ENCODE measurements at regions not wholly inside any gene's neighbourhood (a gene's known extent, or its start where the extent isn't known, plus 50 kb on each side); places are given as distances from the start of the nearest gene placed in this dataset.

DNA sequence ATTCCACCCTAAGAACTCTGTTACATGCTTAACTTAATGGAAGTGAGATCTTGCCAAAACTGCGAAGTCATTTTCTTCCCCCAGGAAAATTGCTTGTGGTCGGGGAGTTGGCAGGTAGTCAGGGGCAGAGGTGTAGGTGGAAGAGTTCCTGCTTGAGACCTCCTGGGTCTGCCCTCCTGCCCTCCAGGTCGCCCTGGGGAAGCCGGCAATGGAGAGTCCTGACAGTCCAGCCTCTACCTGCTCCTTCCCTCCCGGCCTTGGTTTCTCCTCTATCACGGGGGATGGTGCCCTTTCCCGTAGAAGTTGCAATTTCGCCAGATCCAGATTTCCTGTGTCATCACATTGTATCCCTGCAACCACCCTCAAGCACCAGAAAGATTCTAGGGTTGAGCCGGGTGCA, 463.8 kb downstream of the MATN1 start:
- DNase-seq = no peak

DNA sequence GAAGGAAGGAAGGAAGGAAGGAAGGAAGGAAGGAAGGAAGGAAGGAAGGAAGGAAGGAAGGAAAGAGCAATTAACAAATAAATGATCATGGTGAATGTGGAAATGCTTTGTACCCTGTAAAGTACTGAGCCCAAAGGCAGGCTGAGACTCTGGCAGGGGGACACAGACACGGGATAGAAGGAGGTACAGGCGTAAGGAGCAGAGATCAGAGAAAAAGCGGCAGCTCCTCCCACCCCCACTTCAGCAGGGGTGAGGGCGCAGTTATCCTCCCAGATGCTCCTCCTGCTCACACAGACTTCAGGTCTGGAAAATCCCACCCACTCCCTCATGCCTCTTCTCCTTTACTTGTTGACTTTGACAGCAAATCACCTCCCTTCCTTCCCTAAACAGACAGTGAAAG, 464.5 kb downstream of the MATN1 start:
- DNase-seq = no peak

DNA sequence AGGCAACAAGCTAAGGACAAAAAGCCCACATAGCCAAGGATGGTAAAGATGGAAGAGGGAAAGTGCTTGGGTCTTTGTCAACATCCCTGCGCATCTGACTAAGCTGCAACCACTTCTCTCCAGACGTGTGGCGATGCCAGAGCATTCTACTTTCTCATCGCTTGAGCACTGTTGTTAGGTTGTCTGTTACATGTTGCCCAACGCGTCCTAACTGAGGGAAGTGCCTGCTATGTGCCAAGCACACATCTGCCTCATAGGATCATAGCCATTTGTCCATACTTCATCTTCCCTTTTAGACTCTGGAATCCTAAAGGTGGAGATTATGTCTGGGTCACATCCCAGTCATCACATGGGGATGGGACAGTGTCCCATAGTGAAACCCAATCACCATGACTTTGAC, 464.9 kb downstream of the MATN1 start:
- DNase-seq = no peak

DNA sequence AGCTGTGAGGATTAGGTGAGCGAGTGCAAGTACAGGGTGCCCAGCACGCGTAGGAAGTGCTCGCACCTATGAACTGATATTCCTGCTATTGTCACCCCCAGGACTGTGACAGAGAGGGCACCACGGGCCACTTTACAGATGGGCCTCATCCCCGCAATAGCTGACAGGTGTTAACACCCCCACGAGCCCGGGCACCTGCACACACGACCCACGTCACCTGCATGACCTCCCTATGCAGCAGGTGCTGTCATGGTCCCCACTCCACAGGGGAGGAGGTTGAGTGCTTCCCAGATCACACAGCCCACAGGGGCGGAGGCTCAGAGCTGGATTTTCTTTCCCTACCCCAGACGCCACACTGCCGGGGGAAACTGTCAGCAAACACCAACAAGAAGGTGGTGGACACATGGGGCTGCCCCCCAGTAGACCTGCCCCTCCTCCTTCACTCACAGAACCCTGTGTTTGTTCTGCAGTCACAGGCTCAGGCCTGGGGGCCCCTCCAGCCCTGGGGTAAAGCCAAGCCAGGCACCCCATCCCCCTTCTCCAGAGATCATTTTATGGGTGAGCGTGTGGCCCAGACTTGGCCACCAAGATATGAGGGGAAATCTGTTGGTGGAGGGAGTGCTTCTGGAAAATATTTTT, 465.5 kb downstream of the MATN1 start:
- DNase-seq = peak in 2 of 3 experiments; percentile 7 to 8

DNA sequence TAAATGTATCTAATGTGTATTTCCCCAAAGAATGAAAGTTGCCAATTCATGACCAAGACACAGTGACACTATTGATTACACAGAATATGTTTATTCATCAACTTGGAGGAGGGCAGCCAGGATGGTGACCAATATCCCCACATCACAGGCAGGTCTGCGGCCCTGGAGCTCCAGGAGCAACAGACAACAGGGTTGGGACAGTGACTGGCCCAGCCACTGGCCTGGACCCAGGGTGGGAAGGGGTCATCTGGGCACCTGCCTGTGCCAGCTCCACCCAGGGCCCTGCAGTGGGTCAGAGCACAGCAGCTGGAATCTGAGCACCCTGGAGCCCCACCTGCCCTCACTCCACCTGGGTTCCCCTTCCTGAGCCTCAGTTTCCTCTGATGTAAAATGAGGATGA, 466.1 kb downstream of the MATN1 start:
- DNase-seq = no peak

DNA sequence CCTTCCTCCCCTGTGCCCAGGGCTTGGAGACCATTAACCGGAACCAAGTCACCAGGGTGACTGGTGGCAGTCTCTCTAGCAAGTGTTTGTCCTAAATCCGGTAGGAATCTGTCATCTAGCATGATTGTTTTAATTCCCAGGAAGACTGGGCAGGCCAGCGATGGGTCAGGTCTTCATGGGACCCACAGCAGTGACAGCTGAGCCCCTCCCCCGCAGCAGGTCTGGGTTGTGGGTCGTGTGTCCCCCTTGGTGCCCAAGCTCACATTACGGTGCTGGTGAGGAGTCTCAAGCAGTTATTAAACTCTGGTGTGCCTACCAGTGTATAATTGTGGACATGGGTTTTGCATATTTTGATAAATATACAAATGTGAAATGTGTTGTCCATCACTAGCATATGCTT, 466.5 kb downstream of the MATN1 start:
- no peak for DNase-seq

DNA sequence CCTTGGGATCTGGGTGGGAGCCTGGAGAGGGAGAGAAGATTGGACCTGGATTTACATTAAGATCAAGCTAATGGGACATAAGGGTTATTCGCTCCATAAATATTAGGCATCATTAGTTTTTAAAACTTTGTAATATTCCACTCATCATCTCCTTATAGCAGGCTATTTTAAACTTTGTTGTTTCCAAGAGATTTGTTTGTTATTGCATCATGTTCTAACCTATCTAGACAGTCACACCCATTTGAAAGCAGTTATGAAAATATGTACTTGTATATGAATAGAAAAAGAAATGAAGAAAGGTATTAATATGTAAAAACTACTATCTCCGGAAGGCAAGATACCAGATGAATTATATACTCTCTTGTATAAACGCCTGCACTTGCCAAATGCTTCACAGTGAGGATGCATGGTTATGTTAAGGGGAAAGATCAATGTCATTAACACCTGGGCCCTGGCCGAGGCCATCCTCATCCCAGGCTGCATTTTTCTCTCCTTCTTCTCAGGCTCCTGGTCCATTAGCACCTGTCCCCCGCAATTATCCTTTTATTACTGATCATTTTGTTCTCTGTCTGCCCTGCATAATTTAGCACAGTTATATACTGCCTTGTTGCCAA, 468.2 kb downstream of the MATN1 start:
- peak in 1 of 3 experiments; percentile 56 for DNase-seq

DNA sequence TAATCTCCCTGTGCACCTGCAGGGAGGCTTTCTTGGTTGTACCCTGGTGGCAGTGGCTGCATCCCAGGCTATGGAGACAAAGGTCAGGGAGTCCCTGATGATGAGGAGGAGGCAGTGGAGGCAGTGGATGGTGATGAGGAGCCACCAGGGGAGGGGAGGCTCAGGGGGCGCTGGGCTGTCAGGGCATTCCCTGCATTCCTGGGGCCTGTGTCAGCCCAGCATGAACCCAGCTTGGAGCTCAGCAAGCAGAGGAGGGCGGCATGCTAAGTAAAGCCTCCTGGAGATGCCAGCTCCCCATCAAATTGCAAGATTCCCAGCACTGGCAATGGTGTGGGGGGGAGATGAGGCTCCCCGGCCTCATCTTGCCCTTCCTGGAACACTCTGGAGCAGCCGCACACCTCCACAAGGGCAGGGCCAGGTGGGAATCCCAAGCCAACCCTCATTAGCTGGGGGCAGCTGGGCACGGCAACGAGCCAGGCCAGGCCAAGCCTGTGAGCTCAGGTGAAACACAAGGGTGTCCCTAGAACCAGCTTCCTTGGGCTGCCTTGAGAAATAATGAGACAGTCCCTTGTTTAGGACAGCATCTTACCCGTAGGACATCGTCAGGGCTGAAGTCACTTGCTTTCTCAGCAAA, 469.5 kb downstream of the MATN1 start:
- no peak for DNase-seq

DNA sequence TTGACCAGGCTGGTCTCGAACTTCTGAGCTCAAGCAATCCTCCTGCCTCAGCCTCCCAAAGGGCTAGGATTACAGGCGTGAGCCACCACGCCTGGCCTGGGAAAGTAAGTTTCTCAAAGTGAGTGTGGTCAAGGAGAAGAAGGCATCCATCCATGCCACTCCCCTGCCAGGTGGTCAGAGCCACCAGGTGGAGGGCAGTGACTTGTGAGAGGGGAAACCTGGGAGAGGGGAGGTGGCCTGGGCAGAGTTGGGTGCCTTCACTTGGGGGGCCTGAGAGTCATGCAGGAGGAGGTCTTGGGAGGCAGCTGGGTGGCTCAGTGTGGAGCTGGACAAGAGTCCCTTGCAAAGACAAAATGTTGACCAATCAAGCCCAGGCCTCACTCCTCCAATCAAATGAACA, 470.0 kb downstream of the MATN1 start:
- no peak for DNase-seq

DNA sequence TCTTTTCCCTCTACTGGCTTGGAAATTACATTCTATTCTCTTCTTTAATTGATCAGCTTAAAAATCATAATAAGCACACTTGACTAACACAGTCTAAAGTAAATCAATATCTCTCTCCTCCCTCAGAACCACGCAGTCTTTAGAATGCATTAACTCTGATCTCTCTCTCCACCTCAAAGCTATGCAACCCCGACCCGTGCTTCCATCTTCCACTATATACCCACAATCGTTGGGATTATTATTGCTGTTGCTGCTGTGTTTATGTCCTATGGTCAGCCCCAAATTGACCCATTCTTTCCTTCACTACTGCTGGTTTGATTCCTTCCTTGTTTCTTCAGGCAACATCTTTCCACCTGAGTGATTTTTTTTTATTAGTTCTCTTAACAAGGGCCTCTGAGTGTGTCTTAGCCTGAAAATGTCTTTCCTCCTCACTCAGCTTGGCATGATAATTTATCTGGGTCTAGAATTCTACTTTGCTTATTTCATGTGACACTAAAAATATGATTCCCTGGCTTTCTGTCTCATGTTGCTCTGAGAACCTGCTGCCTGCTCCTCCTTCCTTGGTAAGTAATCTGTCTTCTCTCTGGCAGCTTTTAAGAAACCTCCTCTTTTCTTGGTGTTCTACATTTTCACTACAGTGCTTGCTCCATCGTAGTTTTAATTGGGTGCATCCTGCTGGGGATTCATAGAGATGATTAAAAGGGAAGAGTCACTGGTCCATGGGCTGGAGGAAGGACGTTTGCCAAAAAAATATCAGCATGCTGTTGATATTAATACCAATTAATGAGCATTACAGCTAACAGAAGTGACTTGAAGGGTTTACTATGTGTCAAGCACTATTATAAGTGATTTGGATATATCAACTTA, 472.2 kb downstream of the MATN1 start:
- peak in 1 of 3 experiments; percentile 22 for DNase-seq

DNA sequence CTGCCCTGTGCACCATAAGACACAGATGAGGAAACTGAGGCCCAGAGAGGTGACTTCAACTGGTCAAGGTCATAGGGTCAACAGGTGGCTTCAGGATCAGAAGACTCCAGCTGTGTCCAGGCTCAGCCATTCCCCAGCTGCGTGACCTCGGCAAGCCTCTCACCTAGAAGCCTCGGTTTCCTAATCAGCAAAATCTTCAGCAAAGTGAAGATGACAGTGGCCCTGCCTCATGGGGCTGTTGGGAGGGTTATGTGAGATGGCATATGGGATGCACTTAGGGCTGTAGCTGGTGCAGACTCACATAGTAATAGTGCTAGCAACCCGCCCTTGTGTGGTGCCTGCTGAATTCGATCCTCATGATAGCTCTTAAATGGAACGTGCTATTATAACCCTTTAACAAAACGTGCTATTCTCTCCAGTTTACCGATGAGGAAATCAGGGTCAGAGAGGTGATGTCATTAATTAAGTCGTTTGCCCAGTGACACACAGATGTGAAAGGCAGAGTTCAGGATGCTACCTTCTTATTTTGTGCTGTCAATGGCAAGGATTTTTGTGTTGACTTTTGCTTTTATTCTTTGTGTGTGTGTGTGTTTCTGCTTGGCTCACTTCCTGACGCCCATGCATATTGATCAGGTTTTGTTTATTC, 472.9 kb downstream of the MATN1 start:
- DNase-seq = peak in 1 of 3 experiments; percentile 53

DNA sequence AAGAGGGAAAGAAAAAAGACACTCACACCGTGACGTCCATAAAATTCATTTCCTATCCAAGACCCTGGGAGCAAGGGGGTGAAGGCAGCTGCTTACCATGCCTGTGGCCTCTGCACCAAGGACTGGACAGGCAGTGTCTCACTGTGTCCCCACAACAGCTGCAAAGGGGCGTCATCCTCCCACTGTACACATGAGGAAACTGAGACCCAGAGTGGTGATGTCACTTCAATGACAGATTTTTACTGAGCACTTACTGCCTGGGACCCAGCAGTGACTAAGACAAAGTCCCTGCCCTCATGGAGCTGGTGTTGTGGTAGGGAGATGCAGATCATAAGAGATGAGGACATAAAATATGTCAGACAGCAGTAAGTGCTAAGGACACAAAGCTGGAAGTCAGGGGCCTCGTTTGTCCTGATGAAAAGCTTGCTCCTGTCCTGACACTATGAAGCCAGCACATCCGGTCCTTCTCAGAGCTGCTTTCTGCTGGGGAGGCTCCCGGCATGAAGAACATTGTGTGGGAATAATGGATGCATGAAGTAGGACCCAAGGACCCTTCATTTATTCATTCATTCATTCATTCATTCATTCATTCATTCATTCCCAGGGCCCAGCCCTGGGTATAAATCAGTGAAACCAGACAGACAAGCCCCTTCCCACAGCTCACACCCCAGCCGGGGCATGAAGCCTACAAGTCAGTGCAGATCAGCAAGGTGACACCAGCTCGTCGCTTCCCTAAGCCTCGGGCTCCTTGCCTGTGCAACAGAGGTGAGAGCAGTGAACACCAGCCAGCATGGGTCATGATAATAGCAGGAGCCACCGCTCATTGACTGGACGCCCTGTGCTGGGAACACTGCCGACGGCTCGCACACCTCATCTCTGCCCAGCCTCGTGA, 473.7 kb downstream of the MATN1 start:
- peak in 1 of 3 experiments; percentile 5 for DNase-seq

DNA sequence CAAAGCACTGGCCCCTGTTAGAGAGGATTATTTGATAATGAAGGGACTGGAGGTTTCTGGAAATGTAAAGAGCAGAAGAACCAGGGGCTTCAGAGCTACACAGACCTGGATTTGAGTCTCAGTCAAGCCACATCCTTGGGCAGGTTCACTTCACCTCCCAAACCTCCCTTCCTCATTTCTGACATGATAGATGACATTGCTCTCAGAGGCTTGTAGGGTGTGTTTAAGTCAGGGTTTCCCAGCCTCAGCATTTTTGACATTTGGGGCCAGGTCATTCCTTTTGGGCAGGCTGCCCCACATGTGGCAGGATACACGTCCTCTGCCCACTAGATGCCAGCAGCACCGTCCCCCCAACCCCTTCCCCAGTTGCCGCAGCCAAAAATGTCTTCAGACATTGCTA, 474.6 kb downstream of the MATN1 start:
- no peak for DNase-seq

DNA sequence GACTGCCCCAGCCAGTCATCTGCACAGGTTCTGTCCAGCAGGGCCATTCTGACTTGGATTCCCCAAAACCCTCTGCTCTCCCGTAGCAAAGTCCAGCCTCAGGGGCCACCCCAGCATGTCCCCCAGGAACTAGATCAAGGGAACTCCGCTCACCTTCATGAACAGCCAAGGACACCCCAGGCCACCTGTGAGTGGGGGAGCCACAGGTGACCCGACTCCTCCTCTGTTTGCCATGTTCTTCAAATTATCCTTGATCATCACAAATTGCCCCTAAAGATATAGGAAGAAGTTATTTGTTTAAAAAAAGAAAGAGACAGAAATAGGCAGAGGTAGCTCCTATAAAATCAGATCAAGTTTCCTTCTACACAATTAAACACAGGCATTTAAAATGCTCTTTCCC, 475.0 kb downstream of the MATN1 start:
- no peak for DNase-seq

DNA sequence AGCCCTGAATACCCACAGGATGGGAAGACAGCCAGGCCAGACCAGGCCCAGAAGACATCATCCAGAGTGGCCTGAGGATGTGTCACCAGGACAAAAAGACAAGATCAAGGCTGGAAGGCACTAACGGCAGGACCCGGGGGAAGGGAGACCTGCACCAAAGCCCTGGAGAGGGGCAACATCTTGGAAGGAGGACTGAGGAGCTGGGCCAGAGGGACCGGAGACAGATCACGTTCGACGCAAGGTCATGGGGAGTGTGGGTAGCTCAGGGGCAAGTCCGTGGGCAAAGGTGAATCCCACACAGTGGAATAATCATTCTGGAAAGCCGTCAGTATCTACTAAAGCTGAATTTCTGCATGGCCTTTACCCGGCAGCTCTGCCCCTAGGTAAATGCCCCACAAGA, 478.6 kb downstream of the MATN1 start:
- DNase-seq = no peak

DNA sequence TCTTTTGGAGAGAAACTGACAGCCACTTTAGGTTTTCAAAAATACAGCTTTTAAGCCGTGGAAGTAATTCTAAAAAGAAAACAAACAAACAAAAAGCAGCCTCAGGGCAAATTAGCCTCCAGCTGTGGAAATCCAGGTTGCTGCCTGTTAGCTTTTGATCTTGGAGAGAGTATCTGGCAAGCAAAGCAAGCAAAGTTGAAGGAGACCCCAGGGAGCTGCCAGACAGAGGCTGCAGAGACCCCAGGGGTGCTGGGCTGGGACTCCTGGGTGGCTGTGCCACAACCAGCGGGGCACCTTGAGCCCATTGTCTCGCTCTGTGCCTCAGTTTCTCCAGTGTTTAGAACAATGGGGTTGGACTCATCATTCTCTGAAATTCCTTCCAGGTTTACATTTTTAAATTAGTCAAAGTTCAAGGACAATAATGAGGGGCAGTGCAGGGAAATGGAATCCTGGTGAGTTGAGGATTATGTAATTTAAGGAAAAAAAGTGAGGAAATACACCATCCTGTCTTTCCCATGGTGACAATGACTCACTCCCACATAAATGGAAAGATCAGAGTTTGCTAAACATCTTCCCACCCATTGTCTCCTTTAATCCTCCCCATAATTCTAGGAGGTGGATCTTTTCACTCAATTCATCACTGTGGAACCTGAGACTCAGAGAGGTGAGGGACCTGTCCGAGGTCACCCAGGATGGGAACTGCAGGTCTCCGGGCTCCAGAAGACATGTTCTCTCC, 480.5 kb downstream of the MATN1 start:
- DNase-seq = peak in 1 of 3 experiments; percentile 59

DNA sequence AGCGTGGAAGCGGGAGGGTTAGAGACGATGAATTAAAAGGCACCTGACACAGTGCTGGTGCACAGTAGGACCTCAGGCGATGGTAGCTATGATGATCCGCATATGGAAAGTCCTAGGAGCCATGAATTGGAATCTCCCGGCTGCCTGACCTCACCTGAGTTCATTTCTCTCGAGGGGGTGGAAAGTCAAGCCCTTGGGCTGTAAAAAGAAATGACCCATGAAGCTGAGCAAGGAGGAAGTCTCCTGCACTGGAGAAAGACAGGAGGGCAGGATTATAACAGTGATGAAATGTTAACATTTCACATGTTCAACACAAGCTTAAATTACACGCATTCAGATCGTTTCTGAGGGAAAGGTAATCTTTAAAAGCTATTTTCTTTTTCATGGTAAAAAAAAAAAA, 481.2 kb downstream of the MATN1 start:
- no peak for DNase-seq

DNA sequence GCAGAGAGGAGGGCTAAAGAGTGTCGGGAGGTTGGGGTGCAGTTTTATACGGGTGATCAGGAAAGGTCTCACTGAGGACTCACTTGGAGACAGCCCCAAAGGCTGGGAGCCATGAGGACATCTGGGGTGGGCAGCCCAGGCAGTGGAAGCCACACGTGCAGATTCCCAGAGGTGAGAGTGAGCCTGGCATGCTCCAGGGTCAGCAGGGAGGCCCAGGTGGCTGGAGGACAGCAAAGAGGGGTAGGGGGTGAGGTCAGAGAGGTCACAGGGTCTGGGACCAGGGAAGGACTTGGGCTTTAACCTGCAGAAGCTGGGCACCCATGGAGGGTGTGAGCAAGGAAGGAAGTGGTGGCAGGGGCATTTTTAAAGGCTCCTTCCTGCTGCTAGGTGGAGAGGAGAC, 481.7 kb downstream of the MATN1 start:
- no peak for DNase-seq

DNA sequence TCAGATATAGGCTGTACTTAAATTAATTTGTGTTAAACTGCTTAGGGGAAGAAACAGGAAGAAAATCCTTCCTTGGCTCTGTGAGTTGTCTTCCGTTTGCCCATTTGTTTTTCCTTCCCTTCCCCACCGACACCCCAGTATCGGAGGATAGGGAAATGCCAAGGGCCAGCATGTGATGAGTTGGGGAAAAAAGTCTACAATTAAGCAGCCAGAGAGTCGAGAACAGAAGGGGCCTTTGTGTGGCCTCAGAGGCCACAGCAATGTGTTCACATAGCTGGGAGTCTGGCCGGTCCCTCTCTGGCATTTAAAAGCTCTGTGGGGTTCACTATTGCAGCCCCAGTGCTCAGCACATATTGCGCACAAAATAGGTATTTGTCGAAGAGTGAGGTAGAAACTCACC, 489.3 kb downstream of the MATN1 start:
- no peak for DNase-seq

DNA sequence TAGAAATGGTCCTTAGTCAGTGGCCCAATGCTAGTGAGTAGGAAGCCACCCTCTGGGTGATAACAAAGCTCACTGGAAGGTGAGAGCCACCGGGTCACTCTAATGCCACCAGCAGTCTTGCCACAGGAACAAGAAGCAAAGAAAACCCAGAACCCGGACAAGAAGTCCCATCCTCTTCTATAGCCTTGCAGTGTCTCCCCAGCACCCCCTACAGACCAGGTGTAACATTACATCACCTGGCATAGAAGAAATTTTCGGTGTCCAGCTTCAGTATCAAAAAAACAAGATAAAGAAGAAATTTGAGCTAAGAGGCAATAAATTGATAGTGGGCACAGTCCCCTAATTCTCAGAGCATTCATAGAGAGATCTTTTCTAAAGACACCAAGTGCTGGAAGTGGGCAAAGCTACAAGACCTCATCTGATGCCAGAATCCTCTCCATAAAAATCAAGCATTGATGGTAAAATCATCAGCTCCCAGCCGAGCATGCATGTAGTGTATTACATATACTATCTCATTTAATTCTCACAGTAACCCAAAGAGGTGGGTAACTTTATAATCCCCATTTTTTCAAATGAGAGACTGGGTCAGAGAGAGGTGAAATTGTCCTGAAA, 491.0 kb downstream of the MATN1 start:
- peak in 2 of 3 experiments; percentile 16 to 52 for DNase-seq

DNA sequence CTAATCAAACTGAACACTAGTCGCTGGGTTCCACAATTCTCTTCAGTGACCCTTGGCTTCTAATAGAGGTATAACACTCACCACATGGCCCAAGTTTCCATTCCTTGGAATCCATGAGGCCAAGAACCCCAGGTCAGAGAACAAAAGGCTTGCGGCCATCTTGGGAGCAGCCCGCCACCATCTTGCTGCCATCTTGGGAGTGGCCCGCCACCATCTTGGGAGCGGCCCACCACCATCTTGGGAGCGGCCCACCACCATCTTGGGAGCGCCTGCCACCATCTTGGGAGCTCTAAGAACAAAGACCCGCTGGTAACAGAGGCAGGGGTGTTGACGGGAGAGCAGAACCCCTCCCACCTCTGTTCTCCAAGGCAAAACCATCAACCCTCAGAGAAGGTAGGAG, 493.4 kb downstream of the MATN1 start:
- DNase-seq = no peak

All from NCI-H1417 (cell line).